Mononuclear cell (primary cell): ENCODE measurements at regions not wholly inside any gene's neighbourhood (a gene's known extent, or its start where the extent isn't known, plus 50 kb on each side); places are given as distances from the start of the nearest gene placed in this dataset.

Experiments used
- H3K27me3 ChIP-seq: 2 replicates; pipeline ENCODE4 v1.6.0; 2011; ENCODE audit warnings: low read length, control low read depth; ENCODE audit not compliant: insufficient read depth
- H3K4me1 ChIP-seq: 2 replicates; pipeline ENCODE4 v1.5.1; 2011; ENCODE audit warnings: mild to moderate bottlenecking, low read length, control low read depth; ENCODE audit not compliant: insufficient read depth
- H3K4me3 ChIP-seq: 2 replicates; pipeline ENCODE4 v1.5.1; 2011; ENCODE audit warnings: mild to moderate bottlenecking, low read length, moderate library complexity
- H3K9me3 ChIP-seq: 2 replicates; pipeline ENCODE4 v1.5.1; 2011; ENCODE audit warnings: low read depth, mild to moderate bottlenecking, control low read depth, low read length

GRCh38 chr22:27531782-27532530 is 269.6 kb downstream of the MN1 start:
- H3K4me3 ChIP-seq: no peak overlapping the region
- no peaks in the 10 kb centered on the region for H3K9me3 ChIP-seq
- H3K4me1 ChIP-seq: no peaks in the 10 kb centered on the region
- no peaks in the 10 kb centered on the region for H3K27me3 ChIP-seq

- no peaks in the 10 kb centered on the region for H3K4me1 ChIP-seq
- no peaks in the 10 kb centered on the region for H3K9me3 ChIP-seq
- no peak overlapping the region for H3K4me3 ChIP-seq
- H3K27me3 ChIP-seq: no peaks in the 10 kb centered on the region
Observed at GRCh38 chr22:27533105-27533745, 268.3 kb downstream of the MN1 start.

GRCh38 chr22:27534720-27535125 is 266.8 kb downstream of the MN1 start:
- Histone ChIP-seq H3K27me3 (no peaks in the 10 kb centered on the region), H3K4me3 (no peak overlapping the region), H3K9me3 (no peaks in the 10 kb centered on the region), H3K4me1 (no peaks in the 10 kb centered on the region)

GRCh38 chr22:27535452-27535851 is 266.1 kb downstream of the MN1 start:
- no peak overlapping the region for H3K4me3 ChIP-seq
- H3K4me1 ChIP-seq: no peaks in the 10 kb centered on the region
- H3K9me3 ChIP-seq: no peaks in the 10 kb centered on the region
- no peaks in the 10 kb centered on the region for H3K27me3 ChIP-seq

- Histone ChIP-seq H3K27me3 (no peaks in the 10 kb centered on the region), H3K9me3 (no peaks in the 10 kb centered on the region), H3K4me3 (no peak overlapping the region), H3K4me1 (no peaks in the 10 kb centered on the region)
Observed at GRCh38 chr22:27537501-27537900, 264.1 kb downstream of the MN1 start.

GRCh38 chr22:27538666-27539065 is 262.9 kb downstream of the MN1 start:
- H3K9me3 ChIP-seq: no peaks in the 10 kb centered on the region
- no peak overlapping the region for H3K4me3 ChIP-seq
- no peaks in the 10 kb centered on the region for H3K27me3 ChIP-seq
- no peaks in the 10 kb centered on the region for H3K4me1 ChIP-seq

- no peaks in the 10 kb centered on the region for H3K4me1 ChIP-seq
Observed at GRCh38 chr22:27540247-27540646, 261.3 kb downstream of the MN1 start.

GRCh38 chr22:27540656-27541396 is 260.7 kb downstream of the MN1 start:
- no peak overlapping the region for H3K4me3 ChIP-seq
- H3K9me3 ChIP-seq: no peaks in the 10 kb centered on the region
- no peaks in the 10 kb centered on the region for H3K4me1 ChIP-seq
- H3K27me3 ChIP-seq: no peaks in the 10 kb centered on the region

More at GRCh38 chr22:27540247-27540646, 261.3 kb downstream of the MN1 start:
- H3K4me3 ChIP-seq: no peak overlapping the region
- no peaks in the 10 kb centered on the region for H3K27me3 ChIP-seq
- no peaks in the 10 kb centered on the region for H3K9me3 ChIP-seq

- Histone ChIP-seq H3K9me3 (no peaks in the 10 kb centered on the region), H3K4me1 (no peaks in the 10 kb centered on the region)
Observed at GRCh38 chr22:27541836-27542235, 259.7 kb downstream of the MN1 start.

GRCh38 chr22:27542602-27543001 is 259.0 kb downstream of the MN1 start:
- Histone ChIP-seq H3K4me3 (no peak overlapping the region), H3K4me1 (no peaks in the 10 kb centered on the region), H3K27me3 (no peaks in the 10 kb centered on the region), H3K9me3 (no peaks in the 10 kb centered on the region)

More at GRCh38 chr22:27541836-27542235, 259.7 kb downstream of the MN1 start:
- Histone ChIP-seq H3K4me3 (no peak overlapping the region), H3K27me3 (no peaks in the 10 kb centered on the region)

- Histone ChIP-seq H3K4me1 (no peaks in the 10 kb centered on the region), H3K27me3 (no peaks in the 10 kb centered on the region), H3K9me3 (no peaks in the 10 kb centered on the region), H3K4me3 (no peak overlapping the region)
Observed at GRCh38 chr22:27543460-27543859, 258.1 kb downstream of the MN1 start.

GRCh38 chr22:27545085-27545484 is 256.5 kb downstream of the MN1 start:
- no peaks in the 10 kb centered on the region for H3K4me1 ChIP-seq
- H3K9me3 ChIP-seq: no peaks in the 10 kb centered on the region
- H3K4me3 ChIP-seq: no peak overlapping the region
- no peaks in the 10 kb centered on the region for H3K27me3 ChIP-seq

GRCh38 chr22:27546157-27546935 is 255.2 kb downstream of the MN1 start:
- H3K4me3 ChIP-seq: no peak overlapping the region
- no peaks in the 10 kb centered on the region for H3K4me1 ChIP-seq
- no peaks in the 10 kb centered on the region for H3K27me3 ChIP-seq
- no peaks in the 10 kb centered on the region for H3K9me3 ChIP-seq

GRCh38 chr22:27551402-27551801 is 250.2 kb downstream of the MN1 start:
- H3K4me1 ChIP-seq: no peaks in the 10 kb centered on the region
- H3K4me3 ChIP-seq: no peak overlapping the region
- no peaks in the 10 kb centered on the region for H3K27me3 ChIP-seq
- H3K9me3 ChIP-seq: no peaks in the 10 kb centered on the region

- no peaks in the 10 kb centered on the region for H3K27me3 ChIP-seq
- no peak overlapping the region for H3K4me3 ChIP-seq
- H3K9me3 ChIP-seq: no peaks in the 10 kb centered on the region
- H3K4me1 ChIP-seq: no peaks in the 10 kb centered on the region
Observed at GRCh38 chr22:27552176-27552575, 249.4 kb downstream of the MN1 start.
